ENCODE measurements at regions not wholly inside any gene's neighbourhood (a gene's known extent, or its start where the extent isn't known, plus 50 kb on each side); places are given as distances from the start of the nearest gene placed in this dataset.

DNA sequence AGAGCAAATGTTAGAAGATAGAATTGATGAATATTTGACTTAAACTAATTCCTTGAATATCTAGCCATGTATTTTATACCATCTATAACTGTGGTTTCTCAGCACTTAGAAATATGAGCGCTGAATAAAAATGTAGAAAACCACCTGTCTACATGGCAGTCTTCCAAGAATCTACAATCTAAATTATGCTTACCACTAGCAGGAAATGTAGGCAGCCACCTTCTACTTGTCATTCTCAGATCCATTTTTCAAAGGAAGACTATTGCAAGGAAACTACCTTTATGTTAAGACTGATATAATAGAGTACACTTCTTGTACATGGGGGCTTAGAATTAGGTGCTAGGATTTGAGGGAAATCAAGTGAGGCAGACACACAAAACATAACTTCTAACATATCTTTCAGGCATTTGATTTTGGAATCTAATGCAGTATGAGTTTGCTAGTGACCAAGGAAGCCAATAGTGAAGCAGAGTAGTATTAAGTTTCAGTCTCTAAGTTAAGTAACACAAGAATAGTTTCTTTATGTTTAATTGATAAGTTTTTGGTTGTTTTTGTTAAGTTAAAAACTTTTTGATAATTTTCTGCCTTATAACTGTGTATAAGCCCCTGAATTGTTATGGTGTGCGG, 175.9 kb upstream of the ITGA4 start (continued):
- TF ChIP-seq, protein P1, sequence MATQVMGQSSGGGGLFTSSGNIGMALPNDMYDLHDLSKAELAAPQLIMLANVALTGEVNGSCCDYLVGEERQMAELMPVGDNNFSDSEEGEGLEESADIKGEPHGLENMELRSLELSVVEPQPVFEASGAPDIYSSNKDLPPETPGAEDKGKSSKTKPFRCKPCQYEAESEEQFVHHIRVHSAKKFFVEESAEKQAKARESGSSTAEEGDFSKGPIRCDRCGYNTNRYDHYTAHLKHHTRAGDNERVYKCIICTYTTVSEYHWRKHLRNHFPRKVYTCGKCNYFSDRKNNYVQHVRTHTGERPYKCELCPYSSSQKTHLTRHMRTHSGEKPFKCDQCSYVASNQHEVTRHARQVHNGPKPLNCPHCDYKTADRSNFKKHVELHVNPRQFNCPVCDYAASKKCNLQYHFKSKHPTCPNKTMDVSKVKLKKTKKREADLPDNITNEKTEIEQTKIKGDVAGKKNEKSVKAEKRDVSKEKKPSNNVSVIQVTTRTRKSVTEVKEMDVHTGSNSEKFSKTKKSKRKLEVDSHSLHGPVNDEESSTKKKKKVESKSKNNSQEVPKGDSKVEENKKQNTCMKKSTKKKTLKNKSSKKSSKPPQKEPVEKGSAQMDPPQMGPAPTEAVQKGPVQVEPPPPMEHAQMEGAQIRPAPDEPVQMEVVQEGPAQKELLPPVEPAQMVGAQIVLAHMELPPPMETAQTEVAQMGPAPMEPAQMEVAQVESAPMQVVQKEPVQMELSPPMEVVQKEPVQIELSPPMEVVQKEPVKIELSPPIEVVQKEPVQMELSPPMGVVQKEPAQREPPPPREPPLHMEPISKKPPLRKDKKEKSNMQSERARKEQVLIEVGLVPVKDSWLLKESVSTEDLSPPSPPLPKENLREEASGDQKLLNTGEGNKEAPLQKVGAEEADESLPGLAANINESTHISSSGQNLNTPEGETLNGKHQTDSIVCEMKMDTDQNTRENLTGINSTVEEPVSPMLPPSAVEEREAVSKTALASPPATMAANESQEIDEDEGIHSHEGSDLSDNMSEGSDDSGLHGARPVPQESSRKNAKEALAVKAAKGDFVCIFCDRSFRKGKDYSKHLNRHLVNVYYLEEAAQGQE (IDR thresholded peaks at IDR 0.05), result no peak

DNA sequence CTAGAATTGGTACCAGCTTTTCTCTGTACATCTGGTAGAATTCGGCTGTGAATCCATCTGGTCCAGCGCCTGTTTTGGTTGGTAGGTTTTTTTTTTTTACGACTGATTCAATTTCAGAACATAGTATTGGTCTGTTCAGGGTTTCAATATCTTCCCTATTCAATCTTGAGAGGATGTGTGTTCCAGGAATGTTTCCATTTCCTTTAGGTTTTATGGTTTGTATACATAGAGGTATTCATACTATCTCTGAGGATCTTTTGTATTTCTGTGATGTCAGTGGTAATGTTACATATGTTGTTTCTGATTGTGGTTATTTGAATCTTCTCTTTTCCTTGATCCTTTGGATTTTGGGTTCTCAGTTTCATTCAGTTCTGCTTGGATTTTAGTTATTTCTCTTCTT, 172.1 kb upstream of the ITGA4 start:
- H3K4me3 ChIP-seq (ENCODE audit: low read depth in 1 of 3, low read length in 3 of 3), result no peak overlapping the region
- 32% methylated on average over 3 of the region's 3 CpGs for WGBS
- H3K4me1 ChIP-seq (ENCODE audit: control insufficient read depth in 4 of 4, insufficient read depth in 4 of 4, low read length in 3 of 4), result no peaks in the 10 kb centered on the region
- no peaks in the 10 kb centered on the region for H3K9me3 ChIP-seq (ENCODE audit: control insufficient read depth in 4 of 4, low read length in 3 of 4)
- no peak overlapping the region for H3K9ac ChIP-seq (ENCODE audit: low read depth in 1 of 2, low read length in 2 of 2)
- H3K27me3 ChIP-seq (ENCODE audit: control insufficient read depth in 4 of 4, insufficient read depth in 4 of 4, low read length in 3 of 4), result no peaks in the 10 kb centered on the region
- H3K27ac ChIP-seq (ENCODE audit: low read depth in 1 of 2, low read length in 2 of 2), result no peak overlapping the region
- no peak for TF ChIP-seq JUND (IDR thresholded peaks at IDR 0.05)
- no peak for TF ChIP-seq FOXA1 (IDR thresholded peaks at IDR 0.05)
- no peak for TF ChIP-seq HNF4A (conservative IDR thresholded peaks at IDR 0.05)
- TF ChIP-seq, protein P2, sequence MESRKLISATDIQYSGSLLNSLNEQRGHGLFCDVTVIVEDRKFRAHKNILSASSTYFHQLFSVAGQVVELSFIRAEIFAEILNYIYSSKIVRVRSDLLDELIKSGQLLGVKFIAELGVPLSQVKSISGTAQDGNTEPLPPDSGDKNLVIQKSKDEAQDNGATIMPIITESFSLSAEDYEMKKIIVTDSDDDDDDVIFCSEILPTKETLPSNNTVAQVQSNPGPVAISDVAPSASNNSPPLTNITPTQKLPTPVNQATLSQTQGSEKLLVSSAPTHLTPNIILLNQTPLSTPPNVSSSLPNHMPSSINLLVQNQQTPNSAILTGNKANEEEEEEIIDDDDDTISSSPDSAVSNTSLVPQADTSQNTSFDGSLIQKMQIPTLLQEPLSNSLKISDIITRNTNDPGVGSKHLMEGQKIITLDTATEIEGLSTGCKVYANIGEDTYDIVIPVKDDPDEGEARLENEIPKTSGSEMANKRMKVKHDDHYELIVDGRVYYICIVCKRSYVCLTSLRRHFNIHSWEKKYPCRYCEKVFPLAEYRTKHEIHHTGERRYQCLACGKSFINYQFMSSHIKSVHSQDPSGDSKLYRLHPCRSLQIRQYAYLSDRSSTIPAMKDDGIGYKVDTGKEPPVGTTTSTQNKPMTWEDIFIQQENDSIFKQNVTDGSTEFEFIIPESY (IDR thresholded peaks at IDR 0.05), result no peak
- TF ChIP-seq, protein P1 (IDR thresholded peaks at IDR 0.05), result no peak
- TF ChIP-seq YY1 (IDR thresholded peaks at IDR 0.05), result no peak
- TF ChIP-seq NR2F2 (IDR thresholded peaks at IDR 0.05), result no peak
- no peak for TF ChIP-seq GABPA (IDR thresholded peaks at IDR 0.05 in 1 of 2, conservative IDR thresholded peaks at IDR 0.05 in 1 of 2)
- no peak for TF ChIP-seq RAD21 (IDR thresholded peaks at IDR 0.05)
- no peak for TF ChIP-seq HNF4G (IDR thresholded peaks at IDR 0.05)
- TF ChIP-seq TAF1 (conservative IDR thresholded peaks at IDR 0.05), result no peak
- no peak for TF ChIP-seq RXRA (IDR thresholded peaks at IDR 0.05)
- TF ChIP-seq SP1 (IDR thresholded peaks at IDR 0.05), result no peak
- TF ChIP-seq FOXA2 (IDR thresholded peaks at IDR 0.05), result no peak
- no peak for TF ChIP-seq EGR1 (IDR thresholded peaks at IDR 0.05; ENCODE audit: low read depth in 2 of 2)
- TF ChIP-seq, protein P3, sequence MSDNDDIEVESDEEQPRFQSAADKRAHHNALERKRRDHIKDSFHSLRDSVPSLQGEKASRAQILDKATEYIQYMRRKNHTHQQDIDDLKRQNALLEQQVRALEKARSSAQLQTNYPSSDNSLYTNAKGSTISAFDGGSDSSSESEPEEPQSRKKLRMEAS (IDR thresholded peaks at IDR 0.05), result no peak
- TF ChIP-seq, protein P4, sequence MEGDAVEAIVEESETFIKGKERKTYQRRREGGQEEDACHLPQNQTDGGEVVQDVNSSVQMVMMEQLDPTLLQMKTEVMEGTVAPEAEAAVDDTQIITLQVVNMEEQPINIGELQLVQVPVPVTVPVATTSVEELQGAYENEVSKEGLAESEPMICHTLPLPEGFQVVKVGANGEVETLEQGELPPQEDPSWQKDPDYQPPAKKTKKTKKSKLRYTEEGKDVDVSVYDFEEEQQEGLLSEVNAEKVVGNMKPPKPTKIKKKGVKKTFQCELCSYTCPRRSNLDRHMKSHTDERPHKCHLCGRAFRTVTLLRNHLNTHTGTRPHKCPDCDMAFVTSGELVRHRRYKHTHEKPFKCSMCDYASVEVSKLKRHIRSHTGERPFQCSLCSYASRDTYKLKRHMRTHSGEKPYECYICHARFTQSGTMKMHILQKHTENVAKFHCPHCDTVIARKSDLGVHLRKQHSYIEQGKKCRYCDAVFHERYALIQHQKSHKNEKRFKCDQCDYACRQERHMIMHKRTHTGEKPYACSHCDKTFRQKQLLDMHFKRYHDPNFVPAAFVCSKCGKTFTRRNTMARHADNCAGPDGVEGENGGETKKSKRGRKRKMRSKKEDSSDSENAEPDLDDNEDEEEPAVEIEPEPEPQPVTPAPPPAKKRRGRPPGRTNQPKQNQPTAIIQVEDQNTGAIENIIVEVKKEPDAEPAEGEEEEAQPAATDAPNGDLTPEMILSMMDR (IDR thresholded peaks at IDR 0.05; ENCODE audit: low read depth, low read length, missing input control), result no peak
- TF ChIP-seq, protein P5, sequence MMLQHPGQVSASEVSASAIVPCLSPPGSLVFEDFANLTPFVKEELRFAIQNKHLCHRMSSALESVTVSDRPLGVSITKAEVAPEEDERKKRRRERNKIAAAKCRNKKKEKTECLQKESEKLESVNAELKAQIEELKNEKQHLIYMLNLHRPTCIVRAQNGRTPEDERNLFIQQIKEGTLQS (IDR thresholded peaks at IDR 0.05), result no peak
- H3K36me3 ChIP-seq (ENCODE audit: control insufficient read depth in 4 of 4, insufficient read depth in 3 of 4, low read depth in 1 of 4, low read length in 3 of 4), result no peaks in the 10 kb centered on the region
- no peak for DNase-seq (ENCODE audit: low spot score)
